CD1c-positive myeloid dendritic cell (primary cell): ENCODE measurements at regions not wholly inside any gene's neighbourhood (a gene's known extent, or its start where the extent isn't known, plus 50 kb on each side); places are given as distances from the start of the nearest gene placed in this dataset.

ENCODE experiments used
- DNase-seq: peaks from one replicate; pipeline ENCODE4 v3.0.0-alpha.2; 2016; ENCODE audit errors: extremely low spot score

DNA sequence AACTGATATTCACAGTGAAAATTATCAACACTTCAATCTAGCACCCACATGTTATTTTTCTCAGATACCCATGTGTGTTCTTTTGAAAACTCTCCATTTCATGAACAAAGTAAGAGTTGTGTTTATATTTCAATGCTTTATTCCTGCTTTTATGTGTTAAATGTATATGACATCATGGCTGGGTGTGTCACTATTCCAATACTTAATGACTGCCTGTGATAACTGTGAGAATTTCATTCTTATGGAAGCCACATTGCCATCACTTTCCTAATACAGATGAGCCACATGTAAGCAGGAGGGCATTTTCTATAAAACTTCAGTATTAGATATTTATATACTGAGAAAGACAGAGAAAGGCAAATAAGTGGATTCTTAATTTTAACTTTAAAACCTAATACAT, 100.4 kb upstream of the FIGN start:
- DNase-seq: no peak

DNA sequence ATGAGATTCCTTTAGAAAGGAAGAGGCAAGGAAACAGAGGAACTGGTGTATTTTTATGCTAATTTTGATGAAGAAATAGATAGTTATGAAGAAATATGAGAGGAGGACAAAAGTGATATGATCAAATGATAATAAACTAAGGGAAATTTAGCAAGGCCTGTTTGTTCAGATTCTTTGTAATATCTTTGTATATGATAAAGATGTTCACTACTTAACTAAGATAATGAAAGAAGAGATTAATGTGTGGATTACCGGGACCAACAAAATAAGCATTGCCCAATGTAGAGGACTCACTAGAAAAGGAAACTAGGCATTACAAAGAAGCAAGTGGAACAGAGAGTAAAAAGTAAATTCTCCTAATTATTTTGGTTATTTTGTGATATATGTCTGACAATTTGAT, 99.0 kb upstream of the FIGN start:
- no peak for DNase-seq

DNA sequence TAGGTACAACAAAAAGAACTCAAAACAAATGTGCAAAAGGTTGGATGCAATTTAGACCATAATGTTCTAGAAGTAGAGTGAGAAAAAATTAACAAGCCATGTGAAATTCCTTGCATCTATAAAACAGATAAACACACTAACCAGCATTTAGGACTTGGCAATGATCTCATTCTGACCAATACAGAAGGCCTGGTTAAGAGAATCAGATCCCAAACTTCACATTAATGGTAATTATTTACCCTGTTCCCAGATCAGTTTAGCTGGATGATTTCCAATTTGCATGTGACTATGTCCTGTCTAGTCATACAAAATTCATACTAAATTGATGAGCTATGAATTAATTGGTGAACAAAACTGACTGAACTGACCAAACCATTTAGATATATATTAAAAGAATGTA, 98.4 kb upstream of the FIGN start:
- no peak for DNase-seq

- DNase-seq: no peak
These were observed 93.0 kb upstream of the FIGN start for GRCh38 chr2:163828771-163829170.

GRCh38 chr2:163822033-163822432, 86.2 kb upstream of the FIGN start:
- DNase-seq: no peak

GRCh38 chr2:163812926-163813520, 77.2 kb upstream of the FIGN start:
- DNase-seq: no peak

DNA sequence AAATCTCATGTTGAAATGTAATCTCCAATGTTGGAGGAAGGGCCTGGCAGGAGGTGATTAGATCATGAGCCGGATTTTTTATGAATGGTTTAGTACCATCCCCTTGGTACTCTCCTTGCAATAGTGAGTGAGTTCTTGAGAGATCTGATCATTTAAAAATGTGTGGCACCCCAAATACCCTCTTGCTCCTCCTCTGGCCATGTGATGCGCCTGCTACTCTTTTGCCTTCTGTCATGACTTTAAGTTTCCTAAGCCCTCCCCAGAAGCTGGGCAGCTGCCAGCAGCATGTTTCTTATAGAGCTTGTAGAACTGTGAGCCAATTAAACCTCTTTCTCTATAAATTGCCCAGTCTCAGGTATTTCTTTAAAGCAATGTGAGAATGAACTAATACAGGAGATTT, 72.6 kb upstream of the FIGN start:
- no peak for DNase-seq

DNA sequence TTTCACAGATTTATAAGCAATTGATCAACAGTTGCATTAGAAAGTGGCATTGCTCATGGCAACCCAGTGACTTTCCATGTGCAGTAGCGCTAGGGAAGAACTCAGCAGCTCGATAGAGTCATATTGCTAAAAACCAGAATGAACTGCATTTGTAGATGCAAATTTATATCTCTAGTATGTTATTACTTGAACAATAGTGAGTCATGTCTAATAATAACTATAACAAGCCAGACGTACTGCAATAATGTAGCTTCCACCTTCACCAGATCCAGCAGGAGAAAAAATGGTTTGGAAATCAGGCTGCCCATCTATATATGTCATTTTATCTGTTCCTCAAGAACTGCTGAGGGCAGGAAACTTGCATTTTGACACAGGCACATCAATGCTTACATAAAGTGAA, 66.5 kb upstream of the FIGN start:
- no peak for DNase-seq

- DNase-seq: no peak
These were observed 65.7 kb upstream of the FIGN start for GRCh38 chr2:163801486-163801885.

- DNase-seq: no peak
These were observed 65.2 kb upstream of the FIGN start for GRCh38 chr2:163800951-163801381.

GRCh38 chr2:163799807-163800206, 64.0 kb upstream of the FIGN start:
- DNase-seq: no peak

GRCh38 chr2:163794635-163795034, 58.8 kb upstream of the FIGN start:
- DNase-seq: no peak
